ENCODE measurements at regions not wholly inside any gene's neighbourhood (a gene's known extent, or its start where the extent isn't known, plus 50 kb on each side); places are given as distances from the start of the nearest gene placed in this dataset.

- DNase-seq (ENCODE audit: insufficient read length, low spot score) (no peak), FAIRE-seq (no peak)
- no peak for TF ChIP-seq POLR2A (IDR thresholded peaks at IDR 0.05; ENCODE audit: low read depth, low read length)
Observed at GRCh38 chr2:76310894-76311633, 600.3 kb upstream of the GCFC2 start.

GRCh38 chr2:76307495-76307894 is 596.8 kb upstream of the GCFC2 start:
- no peak for TF ChIP-seq POLR2A (IDR thresholded peaks at IDR 0.05; ENCODE audit: low read depth, low read length)
- FAIRE-seq = no peak
- no peak for DNase-seq (ENCODE audit: insufficient read length, low spot score)

- DNase-seq (ENCODE audit: insufficient read length, low spot score) (no peak), FAIRE-seq (no peak)
- TF ChIP-seq POLR2A (IDR thresholded peaks at IDR 0.05; ENCODE audit: low read depth, low read length) = no peak
Observed at GRCh38 chr2:76298041-76298440, 587.3 kb upstream of the GCFC2 start.

GRCh38 chr2:76296438-76296837 is 585.7 kb upstream of the GCFC2 start:
- FAIRE-seq = no peak
- no peak for TF ChIP-seq POLR2A (IDR thresholded peaks at IDR 0.05; ENCODE audit: low read depth, low read length)
- no peak for DNase-seq (ENCODE audit: insufficient read length, low spot score)

GRCh38 chr2:76295762-76296161 is 585.0 kb upstream of the GCFC2 start:
- TF ChIP-seq POLR2A (IDR thresholded peaks at IDR 0.05; ENCODE audit: low read depth, low read length) = no peak
- DNase-seq (ENCODE audit: insufficient read length, low spot score) (no peak), FAIRE-seq (no peak)

- no peak for DNase-seq (ENCODE audit: insufficient read length, low spot score)
- TF ChIP-seq POLR2A (IDR thresholded peaks at IDR 0.05; ENCODE audit: low read depth, low read length) = no peak
Observed at GRCh38 chr2:76288598-76288997, 577.9 kb upstream of the GCFC2 start.

GRCh38 chr2:76288146-76288545 is 577.4 kb upstream of the GCFC2 start:
- no peak for TF ChIP-seq POLR2A (IDR thresholded peaks at IDR 0.05; ENCODE audit: low read depth, low read length)
- DNase-seq (ENCODE audit: insufficient read length, low spot score) (no peak), FAIRE-seq (no peak)

More at GRCh38 chr2:76288598-76288997, 577.9 kb upstream of the GCFC2 start:
- no peak for FAIRE-seq

- FAIRE-seq (no peak), DNase-seq (ENCODE audit: insufficient read length, low spot score) (no peak)
- no peak for TF ChIP-seq POLR2A (IDR thresholded peaks at IDR 0.05; ENCODE audit: low read depth, low read length)
Observed at GRCh38 chr2:76283350-76283749, 572.6 kb upstream of the GCFC2 start.

GRCh38 chr2:76281156-76281841 is 570.6 kb upstream of the GCFC2 start:
- DNase-seq (ENCODE audit: insufficient read length, low spot score) (no peak), FAIRE-seq (no peak)
- no peak for TF ChIP-seq POLR2A (IDR thresholded peaks at IDR 0.05; ENCODE audit: low read depth, low read length)

- FAIRE-seq (no peak), DNase-seq (ENCODE audit: insufficient read length, low spot score) (no peak)
Observed at GRCh38 chr2:76280686-76281085, 570.0 kb upstream of the GCFC2 start.

GRCh38 chr2:76279142-76279541 is 568.4 kb upstream of the GCFC2 start:
- DNase-seq (ENCODE audit: insufficient read length, low spot score) = no peak

More at GRCh38 chr2:76280686-76281085, 570.0 kb upstream of the GCFC2 start:
- TF ChIP-seq POLR2A (IDR thresholded peaks at IDR 0.05; ENCODE audit: low read depth, low read length) = no peak

GRCh38 chr2:76275788-76276187 is 565.1 kb upstream of the GCFC2 start:
- DNase-seq (ENCODE audit: insufficient read length, low spot score) = no peak
- no peak for TF ChIP-seq POLR2A (IDR thresholded peaks at IDR 0.05; ENCODE audit: low read depth, low read length)
- FAIRE-seq = no peak

More at GRCh38 chr2:76279142-76279541, 568.4 kb upstream of the GCFC2 start:
- no peak for TF ChIP-seq POLR2A (IDR thresholded peaks at IDR 0.05; ENCODE audit: low read depth, low read length)
- FAIRE-seq = no peak

GRCh38 chr2:76274676-76275075 is 564.0 kb upstream of the GCFC2 start:
- TF ChIP-seq POLR2A (IDR thresholded peaks at IDR 0.05; ENCODE audit: low read depth, low read length) = no peak
- DNase-seq (ENCODE audit: insufficient read length, low spot score) = no peak
- no peak for FAIRE-seq

- FAIRE-seq = no peak
- no peak for DNase-seq (ENCODE audit: insufficient read length, low spot score)
- TF ChIP-seq POLR2A (IDR thresholded peaks at IDR 0.05; ENCODE audit: low read depth, low read length) = no peak
Observed at GRCh38 chr2:76274160-76274559, 563.4 kb upstream of the GCFC2 start.

All from H54 (cell line).